GM23338 (cell line): ENCODE measurements at regions not wholly inside any gene's neighbourhood (a gene's known extent, or its start where the extent isn't known, plus 50 kb on each side); places are given as distances from the start of the nearest gene placed in this dataset.

Experiments
- ATAC-seq: fragments of 200-7000 bp; cut with Tn5 transposase; 3 replicates; pipeline ENCODE4 v1.9.1; 2020
- DNase-seq: peaks from one replicate; pipeline ENCODE4 v3.0.0-alpha.2; 2015; ENCODE audit warnings: low spot score
- H2AFZ ChIP-seq: fragments of 200-600 bp; sonication (generic); 2 replicates; pipeline ENCODE4 v1.8.0; 2016; ENCODE audit warnings: antibody characterized with exemption, mild to moderate bottlenecking, moderate library complexity
- H3F3A ChIP-seq: fragments of 200-600 bp; sonication (generic); replicated peaks from 2 replicates; pipeline ENCODE4 v1.8.0; 2017; ENCODE audit warnings: antibody characterized with exemption, mixed run types, low read depth
- H3K27ac ChIP-seq: fragments of 200-600 bp; sonication (generic); 2 replicates; pipeline ENCODE4 v1.6.1; 2016; ENCODE audit warnings: low read depth
- H3K27me3 ChIP-seq: fragments of 200-600 bp; sonication (generic); 2 replicates; pipeline ENCODE4 v1.8.0; 2016; ENCODE audit warnings: mild to moderate bottlenecking, mixed run types, moderate library complexity; ENCODE audit not compliant: insufficient read depth
- H3K36me3 ChIP-seq: fragments of 200-600 bp; sonication (generic); 2 replicates; pipeline ENCODE4 v1.8.0; 2016; ENCODE audit warnings: mild to moderate bottlenecking; ENCODE audit not compliant: insufficient read depth
- H3K4me1 ChIP-seq: fragments of 200-600 bp; sonication (generic); 2 replicates; pipeline ENCODE4 v1.8.0; 2016; ENCODE audit warnings: mild to moderate bottlenecking, moderate library complexity; ENCODE audit not compliant: insufficient read depth
- H3K4me2 ChIP-seq: fragments of 200-600 bp; sonication (generic); 2 replicates; pipeline ENCODE4 v1.7.1; 2017; ENCODE audit warnings: mixed run types
- H3K4me3 ChIP-seq: fragments of 200-600 bp; sonication (generic); 2 replicates; pipeline ENCODE4 v1.6.1; 2016; ENCODE audit warnings: mixed run types
- H3K79me2 ChIP-seq: fragments of 200-600 bp; sonication (generic); replicated peaks from 2 replicates; pipeline ENCODE4 v1.8.0; 2017; ENCODE audit warnings: mild to moderate bottlenecking; ENCODE audit not compliant: insufficient read depth
- H3K9me2 ChIP-seq: fragments of 200-600 bp; sonication (generic); 2 replicates; pipeline ENCODE4 v1.8.0; 2017; ENCODE audit not compliant: insufficient read depth
- H4K20me1 ChIP-seq: fragments of 200-600 bp; sonication (generic); replicated peaks from 2 replicates; pipeline ENCODE4 v1.8.0; 2017; ENCODE audit warnings: mild to moderate bottlenecking; ENCODE audit not compliant: insufficient read depth
- H3K27ac Mint-ChIP-seq: 2 replicates; pipeline ENCODE4 v1.8.0; 2020; ENCODE audit warnings: inconsistent platforms, mild to moderate bottlenecking, moderate library complexity, mixed read lengths
- H3K27me3 Mint-ChIP-seq: 3 replicates; pipeline ENCODE4 v1.8.0; 2022; ENCODE audit warnings: low read depth, mild to moderate bottlenecking, moderate library complexity, mixed read lengths, inconsistent platforms; ENCODE audit not compliant: insufficient read depth, poor library complexity
- H3K36me3 Mint-ChIP-seq: 3 replicates; pipeline ENCODE4 v1.8.0; 2021; ENCODE audit warnings: low read depth, mild to moderate bottlenecking, inconsistent platforms, moderate library complexity, mixed read lengths
- H3K4me1 Mint-ChIP-seq: 3 replicates; pipeline ENCODE4 v1.8.0; 2020; ENCODE audit warnings: mild to moderate bottlenecking, inconsistent platforms, mixed read lengths
- H3K4me3 Mint-ChIP-seq: 3 replicates; pipeline ENCODE4 v1.8.0; 2021; ENCODE audit warnings: moderate library complexity, mild to moderate bottlenecking, inconsistent platforms, mixed read lengths
- H3K9me3 Mint-ChIP-seq: 3 replicates; pipeline ENCODE4 v1.8.0; 2020; ENCODE audit warnings: moderate library complexity, mild to moderate bottlenecking, inconsistent platforms, mixed read lengths
- CREB1 ChIP-seq: fragments of 250-450 bp; sonication (Bioruptor Pico); IDR thresholded peaks from 2 replicates; pipeline ENCODE4 v1.5.0; 2020; ENCODE audit warnings: low read depth, mild to moderate bottlenecking, moderate library complexity
- CTCF ChIP-seq, 2 experiments: fragments of 200-600 bp in 1 of 2; sonication (generic) in 1 of 2; conservative IDR thresholded peaks; 2 replicates each; pipeline versions ENCODE4 v1.5.1 to v1.6.1; 2016 to 2017; ENCODE audit warnings: antibody characterized with exemption in 2 of 2, low read depth in 2 of 2, mild to moderate bottlenecking in 2 of 2, moderate library complexity in 1 of 2
- ETS1 ChIP-seq: IDR thresholded peaks from 2 replicates; pipeline ENCODE4 v1.6.1; 2016; ENCODE audit warnings: antibody characterized with exemption
- EZH2 ChIP-seq: fragments of 200-600 bp; sonication (generic); IDR thresholded peaks from one replicate; pipeline ENCODE4 v1.8.0; 2017; ENCODE audit warnings: antibody characterized with exemption, mild to moderate bottlenecking, low read depth; ENCODE audit not compliant: unreplicated experiment
- EZH2phosphoT487 ChIP-seq: fragments of 200-600 bp; sonication (generic); IDR thresholded peaks from one replicate; pipeline ENCODE4 v1.8.1; 2018; ENCODE audit warnings: antibody characterized with exemption; ENCODE audit not compliant: unreplicated experiment
- JUNB ChIP-seq: IDR thresholded peaks from one replicate; pipeline ENCODE4 v1.6.1; 2016; ENCODE audit warnings: antibody characterized with exemption; ENCODE audit not compliant: unreplicated experiment
- NANOG ChIP-seq: IDR thresholded peaks from 2 replicates; pipeline ENCODE4 v1.6.1; 2016; ENCODE audit warnings: antibody characterized with exemption, borderline replicate concordance
- POLR2AphosphoS5 ChIP-seq: IDR thresholded peaks from 2 replicates; pipeline ENCODE4 v1.6.1; 2016; ENCODE audit warnings: antibody characterized with exemption, low read depth
- REST ChIP-seq: IDR thresholded peaks from one replicate; pipeline ENCODE4 v1.6.1; 2018; ENCODE audit warnings: antibody characterized with exemption; ENCODE audit not compliant: unreplicated experiment
- STAT1 ChIP-seq: IDR thresholded peaks from one replicate; pipeline ENCODE4 v1.6.1; 2016; ENCODE audit warnings: antibody characterized with exemption; ENCODE audit not compliant: unreplicated experiment
- ZNF114 ChIP-seq: fragments of 250-450 bp; sonication (Bioruptor Pico); IDR thresholded peaks from 2 replicates; pipeline ENCODE4 v1.5.0; 2020; ENCODE audit warnings: mild to moderate bottlenecking, moderate library complexity
- ZNF331 ChIP-seq: fragments of 250-450 bp; sonication (Bioruptor Pico); IDR thresholded peaks from 2 replicates; pipeline ENCODE4 v1.5.0; 2020; ENCODE audit warnings: low read depth, mild to moderate bottlenecking, moderate library complexity
- TF ChIP-seq, protein P1 (sequence below): fragments of 250-450 bp; sonication (Bioruptor Pico); IDR thresholded peaks from 2 replicates; pipeline ENCODE4 v1.5.0; 2020; ENCODE audit warnings: mild to moderate bottlenecking, moderate library complexity

- Mint-ChIP-seq H3K27me3 (peaks cover 19% of the 10 kb centered on the region), H3K9me3 (no peaks in the 10 kb centered on the region; the same call in 2 of the 3 replicates), H3K27ac (no peak overlapping the region), H3K4me3 (no peak overlapping the region), H3K4me1 (no peaks in the 10 kb centered on the region), H3K36me3 (no peaks in the 10 kb centered on the region)
- H4K20me1 ChIP-seq: 0 out of 2 replicates have a peak, but pooled peaks cover 3% of the 10 kb centered on the region
- no peak for TF ChIP-seq REST
- TF ChIP-seq, protein P1, sequence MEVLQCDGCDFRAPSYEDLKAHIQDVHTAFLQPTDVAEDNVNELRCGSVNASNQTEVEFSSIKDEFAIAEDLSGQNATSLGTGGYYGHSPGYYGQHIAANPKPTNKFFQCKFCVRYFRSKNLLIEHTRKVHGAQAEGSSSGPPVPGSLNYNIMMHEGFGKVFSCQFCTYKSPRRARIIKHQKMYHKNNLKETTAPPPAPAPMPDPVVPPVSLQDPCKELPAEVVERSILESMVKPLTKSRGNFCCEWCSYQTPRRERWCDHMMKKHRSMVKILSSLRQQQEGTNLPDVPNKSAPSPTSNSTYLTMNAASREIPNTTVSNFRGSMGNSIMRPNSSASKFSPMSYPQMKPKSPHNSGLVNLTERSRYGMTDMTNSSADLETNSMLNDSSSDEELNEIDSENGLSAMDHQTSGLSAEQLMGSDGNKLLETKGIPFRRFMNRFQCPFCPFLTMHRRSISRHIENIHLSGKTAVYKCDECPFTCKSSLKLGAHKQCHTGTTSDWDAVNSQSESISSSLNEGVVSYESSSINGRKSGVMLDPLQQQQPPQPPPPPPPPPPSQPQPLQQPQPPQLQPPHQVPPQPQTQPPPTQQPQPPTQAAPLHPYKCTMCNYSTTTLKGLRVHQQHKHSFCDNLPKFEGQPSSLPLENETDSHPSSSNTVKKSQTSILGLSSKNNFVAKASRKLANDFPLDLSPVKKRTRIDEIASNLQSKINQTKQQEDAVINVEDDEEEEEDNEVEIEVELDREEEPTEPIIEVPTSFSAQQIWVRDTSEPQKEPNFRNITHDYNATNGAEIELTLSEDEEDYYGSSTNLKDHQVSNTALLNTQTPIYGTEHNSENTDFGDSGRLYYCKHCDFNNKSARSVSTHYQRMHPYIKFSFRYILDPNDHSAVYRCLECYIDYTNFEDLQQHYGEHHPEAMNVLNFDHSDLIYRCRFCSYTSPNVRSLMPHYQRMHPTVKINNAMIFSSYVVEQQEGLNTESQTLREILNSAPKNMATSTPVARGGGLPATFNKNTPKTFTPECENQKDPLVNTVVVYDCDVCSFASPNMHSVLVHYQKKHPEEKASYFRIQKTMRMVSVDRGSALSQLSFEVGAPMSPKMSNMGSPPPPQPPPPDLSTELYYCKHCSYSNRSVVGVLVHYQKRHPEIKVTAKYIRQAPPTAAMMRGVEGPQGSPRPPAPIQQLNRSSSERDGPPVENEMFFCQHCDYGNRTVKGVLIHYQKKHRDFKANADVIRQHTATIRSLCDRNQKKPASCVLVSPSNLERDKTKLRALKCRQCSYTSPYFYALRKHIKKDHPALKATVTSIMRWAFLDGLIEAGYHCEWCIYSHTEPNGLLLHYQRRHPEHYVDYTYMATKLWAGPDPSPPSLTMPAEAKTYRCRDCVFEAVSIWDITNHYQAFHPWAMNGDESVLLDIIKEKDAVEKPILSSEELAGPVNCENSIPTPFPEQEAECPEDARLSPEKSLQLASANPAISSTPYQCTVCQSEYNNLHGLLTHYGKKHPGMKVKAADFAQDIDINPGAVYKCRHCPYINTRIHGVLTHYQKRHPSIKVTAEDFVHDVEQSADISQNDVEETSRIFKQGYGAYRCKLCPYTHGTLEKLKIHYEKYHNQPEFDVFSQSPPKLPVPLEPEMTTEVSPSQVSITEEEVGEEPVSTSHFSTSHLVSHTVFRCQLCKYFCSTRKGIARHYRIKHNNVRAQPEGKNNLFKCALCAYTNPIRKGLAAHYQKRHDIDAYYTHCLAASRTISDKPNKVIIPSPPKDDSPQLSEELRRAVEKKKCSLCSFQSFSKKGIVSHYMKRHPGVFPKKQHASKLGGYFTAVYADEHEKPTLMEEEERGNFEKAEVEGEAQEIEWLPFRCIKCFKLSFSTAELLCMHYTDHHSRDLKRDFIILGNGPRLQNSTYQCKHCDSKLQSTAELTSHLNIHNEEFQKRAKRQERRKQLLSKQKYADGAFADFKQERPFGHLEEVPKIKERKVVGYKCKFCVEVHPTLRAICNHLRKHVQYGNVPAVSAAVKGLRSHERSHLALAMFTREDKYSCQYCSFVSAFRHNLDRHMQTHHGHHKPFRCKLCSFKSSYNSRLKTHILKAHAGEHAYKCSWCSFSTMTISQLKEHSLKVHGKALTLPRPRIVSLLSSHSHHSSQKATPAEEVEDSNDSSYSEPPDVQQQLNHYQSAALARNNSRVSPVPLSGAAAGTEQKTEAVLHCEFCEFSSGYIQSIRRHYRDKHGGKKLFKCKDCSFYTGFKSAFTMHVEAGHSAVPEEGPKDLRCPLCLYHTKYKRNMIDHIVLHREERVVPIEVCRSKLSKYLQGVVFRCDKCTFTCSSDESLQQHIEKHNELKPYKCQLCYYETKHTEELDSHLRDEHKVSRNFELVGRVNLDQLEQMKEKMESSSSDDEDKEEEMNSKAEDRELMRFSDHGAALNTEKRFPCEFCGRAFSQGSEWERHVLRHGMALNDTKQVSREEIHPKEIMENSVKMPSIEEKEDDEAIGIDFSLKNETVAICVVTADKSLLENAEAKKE: no peak
- TF ChIP-seq EZH2: no peak
- no peak for TF ChIP-seq POLR2AphosphoS5
- no peak for TF ChIP-seq ZNF331 (CRISPR knock-in tag)
- no peak for TF ChIP-seq ETS1
- no peak for TF ChIP-seq NANOG
- no peak for TF ChIP-seq CTCF (conservative IDR thresholded peaks at IDR 0.05; ENCODE audit: low read depth in 2 of 2)
- no peak for TF ChIP-seq JUNB
- TF ChIP-seq EZH2phosphoT487: no peak
- TF ChIP-seq STAT1: no peak
- TF ChIP-seq ZNF114: no peak
- no peak for TF ChIP-seq CREB1 (CRISPR knock-in tag)
- no peak overlapping the region for H3K27ac ChIP-seq
- no peak overlapping the region for H3K4me2 ChIP-seq
- no peak for DNase-seq
- H3F3A ChIP-seq: no peaks in the 10 kb centered on the region
- no peaks in the 10 kb centered on the region for H3K9me2 ChIP-seq
- no peak for ATAC-seq
- no peaks in the 10 kb centered on the region for H3K36me3 ChIP-seq
- no peaks in the 10 kb centered on the region for H3K79me2 ChIP-seq
- H3K27me3 ChIP-seq: peaks cover 16% of the 10 kb centered on the region
- no peak overlapping the region for H3K4me3 ChIP-seq
- H3K4me1 ChIP-seq: no peaks in the 10 kb centered on the region
- no peak overlapping the region for H2AFZ ChIP-seq
Measured at GRCh38 chr7:26988836-26989374, 106.9 kb downstream of the HOXA1 start.
